Psoas muscle (tissue), 7 donors: ENCODE measurements at regions not wholly inside any gene's neighbourhood (a gene's known extent, or its start where the extent isn't known, plus 50 kb on each side); places are given as distances from the start of the nearest gene placed in this dataset.
"Not testable (repeated sequence)": the region's sequence is repeated elsewhere in the genome, so short reads cannot be mapped to it uniquely, and the experiment has no call there.

Experiments
- ATAC-seq, 4 donors: fragments of 200-7000 bp; cut with Tn5 transposase; one replicate each; pipeline ENCODE4 v1.9.1; 2020; ENCODE audit warnings: moderate library complexity in 3 of 4, mild to moderate bottlenecking in 2 of 4
- DNase-seq, 2 donors: peaks; one replicate each; pipeline ENCODE4 v3.0.0-alpha.2; 2020
- H3K27ac ChIP-seq: fragments of 200-600 bp; one replicate; pipeline ENCODE4 v1.8.0; 2022
- H3K27me3 ChIP-seq, 3 donors: fragments of 200-600 bp in 1 of 3; one replicate each; pipeline versions ENCODE4 v1.6.1 to v1.8.0; 2013 to 2022; ENCODE audit warnings: low read length in 2 of 3, mild to moderate bottlenecking in 2 of 3, moderate library complexity in 1 of 3; ENCODE audit not compliant: insufficient read depth in 3 of 3
- H3K36me3 ChIP-seq, 2 donors: fragments of 200-600 bp in 1 of 2; one replicate each; pipeline versions ENCODE4 v1.6.1 to v1.8.0; 2013 to 2022; ENCODE audit warnings: low read depth in 1 of 2, mild to moderate bottlenecking in 1 of 2, moderate library complexity in 1 of 2; ENCODE audit not compliant: insufficient read depth in 1 of 2
- H3K4me1 ChIP-seq: fragments of 200-600 bp; one replicate; pipeline ENCODE4 v1.8.0; 2022
- H3K4me3 ChIP-seq: fragments of 200-600 bp; one replicate; pipeline ENCODE4 v1.8.0; 2022; ENCODE audit warnings: mild to moderate bottlenecking
- H3K9me3 ChIP-seq: fragments of 200-600 bp; one replicate; pipeline ENCODE4 v1.8.0; 2022
- CTCF ChIP-seq: fragments of 200-600 bp; IDR thresholded peaks from one replicate; pipeline ENCODE4 v1.8.0; 2022; ENCODE audit warnings: antibody characterized with exemption
- WGBS, 3 donors: extraction: QIAGEN DNeasy Blood & Tissue Kit; methylation state at CpG; one replicate each; pipeline versions ENCODE4 v1.1.6 to v1.1.7; 2013; 5-methylcytosine and 5-hydroxymethylcytosine counted together
- intact Hi-C, 2 donors: fragments of 100-400 bp; cut with DNase I; formaldehyde crosslinking; loops; one replicate each; pipeline versions ENCODE4 v1.11.0 to v1.14.2; 2022
- donor health status: healthy with polysubstance abuse.
- donor health status: DM: no; HTN: no; CAD: no; lungs with moderate emphysema.
- donor health status: Bipolar disorder and iron deficiency.
- donor health status: healthy.
- donor health status: DM: yes; HTN: yes; CAD: no.
- donor health status: DM: no; HTN: no; CAD: no.
- donor health status: DM: yes; HTN: yes; CAD: no.

GRCh38 chr10:4154191-4154715 is 369.2 kb upstream of the KLF6 start:
- intact Hi-C loops: no loop called here
- no peaks in the 10 kb centered on the region for H3K36me3 ChIP-seq
- H3K4me3 ChIP-seq: no peak overlapping the region
- H3K9me3 ChIP-seq: no peaks in the 10 kb centered on the region
- 27 to 53% (median 37%) methylated on average over 4 of the region's 4 CpGs for WGBS, 3 donors
- no peak for TF ChIP-seq CTCF
- peaks cover 15% of the 10 kb centered on the region for H3K4me1 ChIP-seq
- no peaks in the 10 kb centered on the region for H3K27me3 ChIP-seq
- no peak overlapping the region for H3K27ac ChIP-seq
- ATAC-seq: peak in 3 of 4 donors; percentile 72 to 87 (median 77)
- DNase-seq: no peak

GRCh38 chr10:4151466-4151865 is 366.5 kb upstream of the KLF6 start:
- no peak overlapping the region for H3K27ac ChIP-seq
- H3K4me1 ChIP-seq: peaks cover 15% of the 10 kb centered on the region
- ATAC-seq: no peak
- no peak overlapping the region for H3K4me3 ChIP-seq
- H3K27me3 ChIP-seq: no peaks in the 10 kb centered on the region
- no peak for TF ChIP-seq CTCF
- 78 to 86% (median 80%) methylated on average over 16 of the region's 16 CpGs for WGBS, 3 donors
- DNase-seq: no peak
- intact Hi-C loops: no loop called here
- no peaks in the 10 kb centered on the region for H3K36me3 ChIP-seq
- no peaks in the 10 kb centered on the region for H3K9me3 ChIP-seq

- no peak overlapping the region for H3K27ac ChIP-seq
- H3K36me3 ChIP-seq: no peaks in the 10 kb centered on the region
- peaks cover 15% of the 10 kb centered on the region for H3K4me1 ChIP-seq
- DNase-seq: no peak
- H3K4me3 ChIP-seq: no peak overlapping the region
- 93 to 95% (median 94%) methylated on average over 4 of the region's 4 CpGs for WGBS, 3 donors
- H3K27me3 ChIP-seq: no peaks in the 10 kb centered on the region
- intact Hi-C loops: no loop called here
- no peak for TF ChIP-seq CTCF
- no peaks in the 10 kb centered on the region for H3K9me3 ChIP-seq
- no peak for ATAC-seq
Measured at GRCh38 chr10:4150676-4151075, 365.7 kb upstream of the KLF6 start.

DNA sequence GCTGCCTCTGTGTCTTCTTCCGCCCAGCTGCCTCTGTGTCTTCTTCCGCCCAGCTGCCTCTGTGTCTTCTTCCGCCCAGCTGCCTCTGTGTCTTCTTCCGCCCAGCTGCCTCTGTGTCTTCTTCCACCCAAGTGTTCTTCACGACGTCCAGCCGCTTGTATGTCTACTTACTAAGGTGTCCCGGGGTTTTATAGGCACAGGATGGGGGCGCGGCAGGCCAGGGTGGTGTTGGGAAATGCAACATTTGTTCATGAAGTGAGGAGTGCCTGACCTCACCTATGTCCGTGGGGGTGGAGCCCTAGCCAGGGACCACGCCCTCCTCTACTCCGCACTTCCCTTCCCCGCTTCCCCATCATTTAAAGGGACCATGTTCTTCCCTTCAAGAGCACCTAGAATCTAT is 364.5 kb upstream of the KLF6 start:
- intact Hi-C loops, H3K27me3 ChIP-seq, H3K9me3 ChIP-seq, H3K27ac ChIP-seq, H3K4me3 ChIP-seq, DNase-seq, H3K36me3 ChIP-seq, H3K4me1 ChIP-seq, ATAC-seq: not testable (repeated sequence)
- WGBS, 3 donors: 88 to 94% (median 91%) methylated on average over 12 to 14 of the region's 14 CpGs

GRCh38 chr10:4147245-4147644 is 362.2 kb upstream of the KLF6 start:
- Histone ChIP-seq H3K27me3 (no peaks in the 10 kb centered on the region), H3K36me3 (no peaks in the 10 kb centered on the region), H3K4me3 (no peak overlapping the region), H3K9me3 (no peaks in the 10 kb centered on the region), H3K27ac (no peak overlapping the region), H3K4me1 (no peaks in the 10 kb centered on the region)
- intact Hi-C loops: no loop called here
- no peak for DNase-seq
- no peak for ATAC-seq
- no peak for TF ChIP-seq CTCF
